Fibroblast of mammary gland (primary cell): ENCODE measurements at regions not wholly inside any gene's neighbourhood (a gene's known extent, or its start where the extent isn't known, plus 50 kb on each side); places are given as distances from the start of the nearest gene placed in this dataset.
"Not testable (repeated sequence)": the region's sequence is repeated elsewhere in the genome, so short reads cannot be mapped to it uniquely, and the experiment has no call there.

Source experiments
- DNase-seq: peaks from one replicate; pipeline ENCODE4 v3.0.0-alpha.2; 2010; ENCODE audit warnings: low read depth
- H3K4me3 ChIP-seq: 2 replicates; pipeline ENCODE4 v1.5.1; 2011; ENCODE audit warnings: low read depth, mild to moderate bottlenecking, low read length, moderate library complexity; ENCODE audit not compliant: control insufficient read depth
- CTCF ChIP-seq: conservative IDR thresholded peaks from 2 replicates; pipeline ENCODE4 v1.5.1; 2011; ENCODE audit warnings: low read depth, low read length, inconsistent platforms; ENCODE audit not compliant: control insufficient read depth, insufficient read depth

DNA sequence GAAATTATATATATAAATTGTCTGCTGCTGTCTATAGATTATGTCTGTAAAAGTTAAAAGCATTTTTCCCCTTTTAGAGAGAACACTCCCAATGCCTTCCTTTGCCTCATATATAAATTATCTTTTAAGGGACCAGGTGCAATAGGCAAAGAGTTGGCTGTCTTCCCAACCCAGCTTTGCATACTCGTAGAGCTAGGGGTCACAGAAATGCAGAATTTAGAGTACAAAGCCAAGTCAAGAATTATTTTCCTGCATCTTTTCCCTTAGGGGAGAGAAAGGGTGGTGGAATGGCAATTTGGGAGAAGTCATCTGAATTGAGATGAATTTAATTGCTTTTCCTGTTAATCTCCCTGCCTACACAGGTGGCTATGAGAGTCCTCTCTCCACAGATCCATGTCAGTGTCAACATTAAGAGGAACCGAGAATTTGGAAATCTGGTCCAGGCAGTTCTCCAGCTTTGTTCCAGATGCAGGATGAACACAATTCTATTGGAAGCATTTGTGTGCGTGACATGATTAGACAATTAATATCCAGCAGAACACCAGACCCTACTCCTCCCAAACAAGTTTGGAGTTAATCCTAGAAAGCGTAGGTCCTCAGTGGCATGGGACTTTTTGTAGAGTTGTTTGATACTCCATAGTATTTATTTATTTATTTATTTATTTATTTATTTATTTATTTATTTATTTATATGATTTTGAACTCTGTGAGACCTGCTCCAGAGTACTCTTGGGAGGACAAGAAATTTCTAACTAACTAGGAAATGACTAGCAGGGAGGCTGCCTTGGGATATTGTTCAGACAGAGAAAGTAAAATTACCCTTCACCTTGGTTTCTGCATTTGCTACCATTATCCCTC is 80.3 kb upstream of the SKAP2 start:
- no peak for DNase-seq
- TF ChIP-seq CTCF, result no peak
- H3K4me3 ChIP-seq, result no peak overlapping the region

GRCh38 chr7:26937939-26938623 is 73.7 kb upstream of the SKAP2 start:
- no peak overlapping the region for H3K4me3 ChIP-seq
- DNase-seq, result peak; percentile 44
- no peak for TF ChIP-seq CTCF

GRCh38 chr7:26937306-26937705 is 72.9 kb upstream of the SKAP2 start:
- peak; percentile 72 for DNase-seq
- TF ChIP-seq CTCF, result no peak
- H3K4me3 ChIP-seq, result no peak overlapping the region

DNA sequence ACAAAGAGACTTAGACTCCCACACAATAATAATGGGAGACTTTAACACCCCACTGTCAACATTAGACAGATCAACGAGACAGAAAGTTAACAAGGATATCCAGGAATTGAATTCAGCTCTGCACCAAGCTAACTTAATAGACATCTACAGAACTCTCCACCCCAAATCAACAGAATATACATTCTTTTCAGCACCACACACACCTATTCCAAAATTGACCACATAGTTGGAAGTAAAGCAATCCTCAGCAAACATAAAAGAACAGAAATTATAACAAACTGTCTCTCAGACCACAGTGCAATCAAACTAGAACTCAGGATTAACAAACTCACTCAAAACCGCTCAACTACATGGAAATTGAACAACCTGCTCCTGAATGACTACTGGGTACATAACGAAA is 68.2 kb upstream of the SKAP2 start:
- not testable (repeated sequence) for H3K4me3 ChIP-seq, DNase-seq

DNA sequence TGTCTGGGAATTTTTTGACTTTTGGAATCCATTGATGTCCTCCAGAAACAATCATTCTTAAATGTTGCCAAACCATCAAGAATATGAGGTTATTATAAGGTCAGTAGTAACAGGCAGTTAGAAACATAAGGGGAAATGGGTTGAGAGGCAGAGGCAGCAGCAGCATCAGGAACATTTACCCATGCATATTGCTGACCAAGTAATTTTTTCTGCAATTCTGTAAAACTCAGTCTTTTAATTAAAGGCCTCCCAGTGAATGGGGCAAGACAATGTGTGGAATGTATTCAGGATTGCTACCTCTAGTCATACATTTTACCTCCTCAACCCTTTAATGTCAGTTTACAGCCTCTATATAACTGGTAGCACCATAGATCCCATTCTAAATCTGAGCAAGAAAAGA is 66.5 kb upstream of the SKAP2 start:
- H3K4me3 ChIP-seq, result no peak overlapping the region
- TF ChIP-seq CTCF, result no peak
- peak; percentile 12 for DNase-seq

- peak; percentile 86 for DNase-seq
- TF ChIP-seq CTCF, result no peak
These were observed 65.8 kb upstream of the SKAP2 start for GRCh38 chr7:26930201-26930600.

GRCh38 chr7:26928703-26929347 is 64.4 kb upstream of the SKAP2 start:
- no peak overlapping the region for H3K4me3 ChIP-seq
- no peak for TF ChIP-seq CTCF
- DNase-seq, result no peak

More at GRCh38 chr7:26930201-26930600, 65.8 kb upstream of the SKAP2 start:
- H3K4me3 ChIP-seq, result no peak overlapping the region
